Naive thymus-derived CD4-positive, alpha-beta T cell (primary cell): ENCODE measurements at regions not wholly inside any gene's neighbourhood (a gene's known extent, or its start where the extent isn't known, plus 50 kb on each side); places are given as distances from the start of the nearest gene placed in this dataset. TPM values are rescaled to one million over a fixed set of nuclear protein-coding genes. Genes with fewer than 3 reads are reported as not detected.

ENCODE experiments used
- ATAC-seq: fragments of 150-1000 bp; cut with Tn5 transposase; 2 replicates; pipeline ENCODE4 v1.10.0; 2021; ENCODE audit warnings: mild to moderate bottlenecking, moderate library complexity
- CTCF ChIA-PET: fragments of 350-600 bp; sonication (Branson Sonifier 250); formaldehyde crosslinking; loops from one replicate; lab custom pipeline; 2021; ENCODE audit warnings: antibody characterized with exemption; lab: Charles Lee
- POLR2A ChIA-PET: fragments of 350-600 bp; sonication (Branson Sonifier 250); formaldehyde crosslinking; loops from one replicate; lab custom pipeline; 2021; ENCODE audit warnings: antibody characterized with exemption, inconsistent platforms; lab: Charles Lee
- DNase-seq, 9 donors: peaks; one replicate each; pipeline versions ENCODE4 v3.0.0 to v3.0.0-alpha.2; 2020 to 2022; ENCODE audit warnings: mixed read lengths in 1 of 9
- H3K27ac ChIP-seq: one replicate; pipeline ENCODE4 v1.7.0; 2013; ENCODE audit warnings: mild to moderate bottlenecking, low read depth, low read length, moderate library complexity
- H3K27me3 ChIP-seq, 2 donors: one replicate each; pipeline ENCODE4 v1.7.0; 2013; ENCODE audit warnings: low read length in 2 of 2, mild to moderate bottlenecking in 2 of 2, moderate library complexity in 2 of 2; ENCODE audit not compliant: control insufficient read depth in 2 of 2, insufficient read depth in 2 of 2
- H3K36me3 ChIP-seq, 3 experiments: 1 replicate in 2 of 3; 2 replicates in 1 of 3; pipeline ENCODE4 v1.7.0; 2013; ENCODE audit warnings: low read length in 3 of 3, mild to moderate bottlenecking in 3 of 3, moderate library complexity in 1 of 3; ENCODE audit not compliant: insufficient read depth in 3 of 3, control insufficient read depth in 2 of 3
- H3K4me1 ChIP-seq, 2 donors: one replicate each; pipeline ENCODE4 v1.7.0; 2013; ENCODE audit warnings: low read length in 2 of 2, mild to moderate bottlenecking in 2 of 2, moderate library complexity in 1 of 2; ENCODE audit not compliant: control insufficient read depth in 2 of 2, insufficient read depth in 2 of 2
- H3K4me3 ChIP-seq: 2 replicates; pipeline ENCODE4 v1.7.0; 2013; ENCODE audit warnings: mild to moderate bottlenecking, low read length
- H3K9me3 ChIP-seq, 3 experiments: 1 replicate in 2 of 3; 2 replicates in 1 of 3; pipeline ENCODE4 v1.7.0; 2013; ENCODE audit warnings: low read length in 3 of 3; ENCODE audit not compliant: control insufficient read depth in 2 of 3
- H3K27ac Mint-ChIP-seq, 9 donors: one replicate each; pipeline ENCODE4 v1.8.0; 2020 to 2022; ENCODE audit warnings: mixed read lengths in 9 of 9, mild to moderate bottlenecking in 8 of 9, moderate library complexity in 5 of 9, inconsistent platforms in 2 of 9
- H3K27me3 Mint-ChIP-seq, 5 donors: one replicate each; pipeline ENCODE4 v1.8.0; 2021 to 2022; ENCODE audit warnings: mixed read lengths in 5 of 5, mild to moderate bottlenecking in 1 of 5
- H3K36me3 Mint-ChIP-seq, 5 donors: one replicate each; pipeline ENCODE4 v1.8.0; 2020 to 2022; ENCODE audit warnings: mixed read lengths in 5 of 5, mild to moderate bottlenecking in 3 of 5, inconsistent platforms in 1 of 5
- H3K4me1 Mint-ChIP-seq, 7 donors: one replicate each; pipeline ENCODE4 v1.8.0; 2020 to 2022; ENCODE audit warnings: mixed read lengths in 7 of 7, mild to moderate bottlenecking in 3 of 7, inconsistent platforms in 1 of 7
- H3K4me3 Mint-ChIP-seq, 10 donors: one replicate each; pipeline ENCODE4 v1.8.0; 2020 to 2022; ENCODE audit warnings: mild to moderate bottlenecking in 10 of 10, mixed read lengths in 10 of 10, moderate library complexity in 6 of 10, inconsistent platforms in 2 of 10
- H3K9me3 Mint-ChIP-seq, 11 donors: one replicate each; pipeline ENCODE4 v1.8.0; 2020 to 2022; ENCODE audit warnings: mixed read lengths in 11 of 11, mild to moderate bottlenecking in 4 of 11, inconsistent platforms in 1 of 11, moderate library complexity in 1 of 11
- intact Hi-C, 2 donors: fragments of 100-400 bp; cut with micrococcal nuclease; formaldehyde crosslinking; loops; one replicate each; pipeline ENCODE4 v1.15.1; 2023
- microRNA-seq: library from miRNA; unstranded; fragments of <30 nt; microRNA quantifications from one replicate; pipeline ENCODE4 v1.2.0, GENCODE V29; 2022; ENCODE audit warnings: borderline microRNAs expressed

- intact Hi-C loops, result no loop called here
- DNase-seq, result no peak
Measured at GRCh38 chr4:61143461-61143860, 56.7 kb upstream of the ADGRL3 start.

GRCh38 chr4:61149278-61149677, 50.8 kb upstream of the ADGRL3 start:
- no peak overlapping the region for H3K27ac ChIP-seq
- H3K27ac Mint-ChIP-seq, result no peak overlapping the region
- H3K4me1 Mint-ChIP-seq, result no peaks in the 10 kb centered on the region
- ATAC-seq (no peak), DNase-seq (no peak)
- intact Hi-C loops, result no loop called here
- ChIA-PET CTCF (no interaction called here), POLR2A (no interaction called here)
- H3K9me3 ChIP-seq, result no peaks in the 10 kb centered on the region
- no peaks in the 10 kb centered on the region for H3K36me3 ChIP-seq
- peaks cover 0 to 19% (median 2%) of the 10 kb centered on the region in 11 donors for H3K9me3 Mint-ChIP-seq
- H3K4me3 ChIP-seq, result no peak overlapping the region
- H3K36me3 Mint-ChIP-seq, result no peaks in the 10 kb centered on the region
- H3K27me3 Mint-ChIP-seq, result no peaks in the 10 kb centered on the region
- H3K4me3 Mint-ChIP-seq, result no peak overlapping the region
- H3K4me1 ChIP-seq, result no peaks in the 10 kb centered on the region
- no peaks in the 10 kb centered on the region for H3K27me3 ChIP-seq

More at GRCh38 chr4:61143461-61143860, 56.7 kb upstream of the ADGRL3 start:
- H3K4me1 Mint-ChIP-seq, result no peaks in the 10 kb centered on the region
- no peak overlapping the region for H3K27ac Mint-ChIP-seq
- Histone ChIP-seq H3K4me1 (no peaks in the 10 kb centered on the region), H3K27ac (no peak overlapping the region), H3K4me3 (no peak overlapping the region), H3K9me3 (no peaks in the 10 kb centered on the region), H3K36me3 (no peaks in the 10 kb centered on the region), H3K27me3 (no peaks in the 10 kb centered on the region)
- ChIA-PET POLR2A (no interaction called here), CTCF (no interaction called here)
- H3K36me3 Mint-ChIP-seq, result no peaks in the 10 kb centered on the region
- no peak overlapping the region for H3K4me3 Mint-ChIP-seq
- no peak for ATAC-seq
- peaks cover 0 to 19% (median 3%) of the 10 kb centered on the region in 11 donors for H3K9me3 Mint-ChIP-seq
- no peaks in the 10 kb centered on the region for H3K27me3 Mint-ChIP-seq

Small RNAs in the stretch of these regions (microRNA-seq; reads per million reads assigned to microRNA genes)
- gene MIR548AG1, result not detected
